Right renal cortex interstitium (tissue), 3 donors: ENCODE measurements at regions not wholly inside any gene's neighbourhood (a gene's known extent, or its start where the extent isn't known, plus 50 kb on each side); places are given as distances from the start of the nearest gene placed in this dataset.

Source experiments
- DNase-seq, 3 donors: peaks; one replicate each; pipeline ENCODE4 v3.0.0-alpha.2; 2013; ENCODE audit warnings: low read depth in 3 of 3, low spot score in 2 of 3

DNA sequence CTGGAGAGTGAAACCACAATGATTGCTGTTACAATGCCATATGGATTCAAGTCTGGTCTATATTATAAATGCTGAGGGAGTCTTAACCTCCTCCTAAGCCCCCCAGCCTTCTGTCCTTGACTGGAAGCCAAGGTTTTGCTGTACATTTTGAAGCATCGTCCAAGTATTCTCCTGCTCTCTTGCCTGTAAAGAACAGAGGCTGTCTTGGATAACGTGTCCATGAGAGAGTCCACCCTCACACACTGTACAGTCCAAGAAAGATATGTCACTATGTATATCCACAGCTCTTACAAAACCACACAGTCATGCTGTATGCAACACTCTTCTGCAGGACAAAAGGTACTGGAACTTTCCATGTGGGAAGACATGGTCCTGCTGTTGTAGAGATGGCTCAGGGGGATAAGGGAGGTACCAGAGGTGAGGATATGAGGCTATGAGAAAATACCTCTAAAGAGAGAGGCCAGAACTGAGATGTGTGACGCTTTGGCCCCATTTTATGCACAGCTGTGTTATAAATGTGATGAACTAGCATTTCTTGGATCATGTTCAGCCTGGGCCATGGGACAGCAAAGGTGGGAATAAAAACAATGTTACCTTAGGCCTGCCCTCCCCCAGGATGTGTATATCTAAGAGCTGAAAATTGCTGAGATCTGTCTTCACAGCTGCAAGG lies 678.6 kb downstream of the IQCM start:
- DNase-seq = no peak

DNA sequence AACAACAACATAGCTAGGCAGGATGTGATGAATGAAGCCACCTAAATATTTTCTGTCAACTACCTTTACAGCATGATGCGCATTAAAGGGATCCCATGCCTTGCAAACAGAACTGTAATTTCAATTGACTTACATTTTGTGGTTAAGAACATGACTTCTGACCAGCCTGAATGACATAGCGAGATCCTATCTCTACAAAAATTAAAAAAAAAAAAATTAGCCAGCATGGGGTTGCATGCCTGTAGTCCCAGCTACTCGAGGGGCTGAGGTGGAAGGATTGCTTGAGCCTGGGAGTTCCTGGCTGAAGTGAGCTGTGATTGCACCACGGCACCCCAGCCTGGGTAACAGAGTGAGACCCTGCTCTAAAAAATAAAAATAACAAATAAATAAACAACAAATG lies 680.6 kb downstream of the IQCM start:
- DNase-seq = no peak

DNA sequence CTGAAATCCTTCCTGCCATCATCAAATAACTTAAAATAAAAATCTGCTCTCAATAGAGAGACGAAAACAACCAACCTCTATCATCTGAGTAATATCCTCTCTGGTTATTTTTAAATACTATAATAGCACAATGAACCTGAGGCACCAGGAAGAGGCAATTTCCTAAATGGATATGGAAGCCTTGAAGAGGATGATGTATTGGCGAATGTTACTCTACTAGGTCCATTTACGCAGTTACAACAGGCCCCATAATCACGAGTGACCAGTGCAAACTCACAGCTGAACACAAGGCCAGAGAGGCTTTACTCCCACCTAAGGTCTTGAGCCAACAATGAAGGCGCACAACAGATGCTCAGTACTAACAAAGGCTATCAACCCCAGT lies 678.8 kb upstream of the NR3C2 start:
- DNase-seq = no peak

DNA sequence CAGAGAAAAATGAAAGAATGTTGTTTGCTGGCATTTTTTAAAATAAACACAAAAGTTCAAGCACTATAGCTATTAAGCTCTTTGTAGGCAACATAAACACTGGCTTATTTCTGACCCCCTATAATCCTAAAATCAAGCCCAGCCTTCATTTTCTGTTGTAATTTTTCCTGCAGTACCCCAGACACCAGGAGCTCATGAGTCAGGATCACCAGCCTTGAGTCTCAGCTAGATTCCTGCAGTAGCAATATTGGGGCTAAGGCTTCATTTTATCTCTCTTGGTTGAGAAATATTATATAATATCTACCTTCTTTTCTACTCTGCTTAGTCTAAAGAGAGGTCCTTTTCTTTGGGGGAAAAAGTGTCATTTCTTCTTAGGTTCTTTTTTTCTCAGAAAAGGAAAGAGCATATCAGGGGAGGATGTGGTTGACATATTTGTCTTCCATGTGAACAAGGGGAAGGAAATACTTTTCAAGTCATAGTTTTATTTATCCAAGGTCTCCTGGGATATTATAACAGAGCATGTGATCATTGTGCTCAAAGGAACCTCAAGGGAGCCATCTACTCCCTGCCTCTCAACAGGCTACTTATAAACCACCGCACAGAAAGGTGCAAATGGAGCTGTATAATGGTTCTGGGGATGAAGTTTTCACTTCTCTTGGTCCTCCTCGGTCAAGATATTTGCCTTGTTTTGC lies 678.3 kb upstream of the NR3C2 start:
- DNase-seq = no peak

DNA sequence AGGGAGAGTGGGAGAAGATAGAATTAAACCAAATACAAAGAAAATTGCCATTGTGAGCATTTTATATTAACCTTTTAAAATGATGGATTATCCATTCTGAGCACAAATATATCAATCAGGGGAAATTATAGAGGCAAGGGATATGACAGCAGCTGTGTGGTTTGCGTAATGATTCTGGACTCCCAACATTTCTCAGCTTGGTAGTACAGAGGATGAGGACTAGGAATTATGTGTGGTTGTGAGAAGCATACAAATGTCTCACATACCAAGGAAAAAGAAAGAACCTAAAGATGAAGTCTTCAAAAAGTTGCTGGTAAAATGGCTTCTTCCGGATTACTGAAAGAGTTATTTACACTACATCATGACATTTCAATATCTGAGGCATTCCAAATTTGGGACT lies 674.6 kb upstream of the NR3C2 start:
- no peak for DNase-seq

DNA sequence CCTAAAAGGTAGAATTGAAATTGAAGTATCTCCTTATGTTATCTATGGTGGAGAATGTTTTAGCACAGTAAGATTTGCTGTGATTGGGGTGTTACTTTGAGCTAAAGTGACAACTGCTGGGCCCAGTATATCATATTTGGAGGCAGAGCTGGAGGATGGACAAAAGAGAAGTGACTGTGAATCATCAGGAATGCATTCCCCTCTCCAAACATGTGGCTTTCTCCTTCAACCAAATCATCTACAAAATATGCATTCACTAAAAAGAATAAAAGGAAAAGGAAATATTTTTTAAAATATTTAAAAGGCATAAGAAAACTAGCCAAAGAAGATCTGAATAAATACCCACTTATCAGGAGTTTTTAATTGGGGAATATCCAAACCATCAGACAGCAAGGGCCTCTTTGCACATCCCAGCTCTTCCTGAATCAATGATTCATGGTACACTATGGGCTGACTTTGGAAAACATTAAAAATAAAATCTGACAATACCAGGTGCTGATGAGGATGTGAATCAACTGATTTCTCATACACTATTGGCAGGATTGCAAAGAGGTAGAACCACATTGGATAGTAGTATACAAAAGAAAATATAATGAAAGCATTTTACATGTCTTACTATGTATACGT lies 671.7 kb upstream of the NR3C2 start:
- no peak for DNase-seq

DNA sequence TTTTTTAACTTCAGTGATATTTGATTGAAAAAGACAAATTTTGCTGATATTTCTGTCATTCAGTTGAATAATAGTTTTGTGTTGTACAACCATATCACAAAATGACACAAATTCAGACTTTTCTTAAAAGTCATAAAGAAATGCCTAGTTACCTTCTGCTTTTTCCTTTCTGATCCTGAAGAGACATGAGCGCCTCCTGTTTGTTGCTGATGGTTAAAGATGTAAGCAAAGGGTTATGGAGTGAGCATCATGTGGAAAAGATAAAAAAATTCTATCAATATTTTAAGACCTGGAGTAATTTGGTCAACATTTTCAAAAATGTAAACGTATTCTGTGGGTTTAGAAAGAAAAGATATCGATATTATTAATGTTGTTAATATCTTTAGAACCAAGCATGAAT lies 669.9 kb upstream of the NR3C2 start:
- no peak for DNase-seq

DNA sequence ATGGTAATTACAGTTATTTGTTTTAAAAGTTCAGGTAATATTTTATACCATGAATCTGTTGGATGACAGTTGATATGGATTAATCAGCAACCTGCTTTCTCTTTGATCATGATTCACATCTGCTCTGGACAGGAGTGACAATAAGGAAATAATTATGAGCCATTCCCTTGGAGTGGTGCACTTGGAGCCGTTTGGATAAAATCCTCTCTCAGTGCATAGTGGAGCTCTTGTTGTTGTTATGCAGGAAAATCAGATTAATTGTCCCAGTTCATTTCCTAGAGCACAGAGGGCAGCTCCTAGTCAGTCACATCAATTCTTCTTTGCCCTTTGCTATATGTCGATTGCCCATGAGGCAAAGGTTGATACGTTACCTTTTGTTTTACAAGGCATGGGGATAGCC lies 668.3 kb upstream of the NR3C2 start:
- no peak for DNase-seq

DNA sequence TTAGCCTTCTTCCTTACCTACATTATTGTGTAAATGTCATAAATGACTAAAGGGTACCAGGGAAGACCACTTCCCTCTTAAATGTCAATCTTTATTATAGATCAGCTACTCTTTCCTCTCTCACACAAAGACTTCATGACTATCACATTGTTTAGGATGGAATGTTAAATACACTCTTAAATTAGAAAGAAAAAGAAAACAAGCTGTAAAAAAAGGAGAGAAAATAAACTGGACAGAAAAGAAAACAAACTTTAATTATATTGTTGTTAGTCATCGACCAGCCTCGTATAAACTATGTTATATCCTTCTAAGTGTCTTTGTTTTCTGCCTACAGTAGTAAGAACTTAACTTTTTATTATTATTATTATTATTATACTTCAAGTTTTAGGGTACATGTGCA lies 666.4 kb upstream of the NR3C2 start:
- no peak for DNase-seq

DNA sequence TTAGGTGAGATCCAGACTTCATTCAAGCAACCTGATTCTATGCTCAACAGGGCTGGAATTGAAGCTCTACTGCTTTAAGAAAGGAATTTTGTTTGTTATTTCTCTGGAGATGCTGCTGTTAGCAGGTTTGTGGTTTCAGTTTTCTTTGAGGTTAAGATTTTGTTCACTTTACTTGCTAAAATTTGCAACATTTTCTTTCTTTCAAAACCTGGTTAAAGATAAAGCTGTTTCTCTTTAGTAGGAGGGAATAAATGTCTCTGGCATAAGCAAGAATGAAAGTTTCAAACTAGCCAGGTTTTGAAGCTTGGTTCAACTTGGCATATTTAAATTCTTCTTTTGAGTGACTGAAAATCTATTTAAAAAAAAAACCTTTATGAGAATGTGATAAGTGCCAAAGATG lies 660.6 kb upstream of the NR3C2 start:
- no peak for DNase-seq

DNA sequence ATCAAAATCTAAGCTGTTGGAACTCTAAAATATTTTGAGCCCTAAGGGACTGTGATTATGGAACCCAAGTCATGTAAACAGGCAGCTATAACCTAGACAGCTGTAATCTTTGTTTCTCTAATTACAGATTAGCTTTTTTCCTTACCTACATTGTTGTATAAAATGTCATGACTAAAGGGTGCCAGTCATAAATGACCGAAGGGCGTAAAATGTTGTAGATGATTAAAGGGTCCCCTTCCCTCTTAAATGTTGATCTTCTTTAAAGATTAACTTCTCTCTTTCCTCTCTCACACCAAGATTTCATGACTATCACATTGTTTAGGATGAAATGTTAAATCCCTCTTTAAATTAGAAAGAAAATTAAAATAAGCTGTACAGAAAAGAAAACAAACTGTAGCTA lies 659.4 kb upstream of the NR3C2 start:
- DNase-seq = no peak

DNA sequence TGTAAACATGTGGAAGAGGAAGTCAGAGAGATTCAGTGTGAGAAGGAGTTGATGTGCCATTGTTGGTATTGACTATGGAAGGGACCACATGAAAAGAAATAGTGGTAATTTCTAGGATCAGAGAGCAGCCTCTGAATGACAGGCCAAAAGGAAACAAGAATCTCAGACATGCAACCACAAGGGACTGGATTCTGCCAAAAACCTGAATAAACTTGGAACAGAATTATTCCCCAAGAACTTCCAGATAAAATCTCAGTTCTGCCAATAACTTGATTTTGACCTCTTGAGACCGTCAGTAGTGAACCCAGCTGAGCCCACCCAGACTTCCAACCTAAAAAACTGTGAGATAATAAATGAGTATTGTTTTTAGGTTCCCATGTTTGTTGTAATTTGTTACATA lies 653.6 kb upstream of the NR3C2 start:
- DNase-seq = no peak

DNA sequence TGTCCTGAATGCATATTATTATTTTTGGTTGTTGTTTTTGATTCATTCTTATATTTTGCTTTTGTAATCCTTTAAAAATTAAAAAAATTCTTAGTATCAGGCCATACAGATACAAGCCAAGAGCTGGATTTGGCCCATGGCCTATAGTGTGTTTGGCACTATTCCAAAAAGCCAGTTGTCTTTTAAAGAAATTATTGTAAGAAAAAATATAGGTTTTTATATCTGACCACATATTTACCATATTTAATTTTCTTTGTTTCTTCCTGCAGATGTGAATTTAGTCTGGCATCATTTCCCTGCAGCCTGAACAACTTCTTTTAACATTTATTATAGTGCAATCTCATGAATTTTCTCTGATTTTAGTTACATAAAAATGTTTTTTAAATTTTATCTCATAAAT lies 652.8 kb upstream of the NR3C2 start:
- no peak for DNase-seq

DNA sequence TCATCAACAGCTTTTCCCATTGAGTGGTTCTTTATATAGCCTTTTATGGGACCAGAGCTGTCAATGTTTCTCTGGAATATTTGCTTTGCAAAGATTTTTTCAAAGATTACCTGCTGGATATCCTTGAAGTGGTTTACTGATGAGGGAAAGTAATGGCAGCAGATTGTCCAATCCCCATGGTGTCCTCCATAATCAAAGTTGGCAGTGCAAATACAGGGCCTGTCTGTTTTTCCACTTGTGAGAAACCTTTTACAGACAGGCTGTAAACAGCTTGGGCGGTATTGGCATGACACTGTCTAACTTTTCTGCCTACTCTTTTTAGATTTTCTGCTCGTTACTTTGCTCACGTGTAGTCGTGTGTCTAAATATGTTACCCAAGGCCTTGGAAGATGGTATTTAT lies 641.9 kb upstream of the NR3C2 start:
- no peak for DNase-seq

DNA sequence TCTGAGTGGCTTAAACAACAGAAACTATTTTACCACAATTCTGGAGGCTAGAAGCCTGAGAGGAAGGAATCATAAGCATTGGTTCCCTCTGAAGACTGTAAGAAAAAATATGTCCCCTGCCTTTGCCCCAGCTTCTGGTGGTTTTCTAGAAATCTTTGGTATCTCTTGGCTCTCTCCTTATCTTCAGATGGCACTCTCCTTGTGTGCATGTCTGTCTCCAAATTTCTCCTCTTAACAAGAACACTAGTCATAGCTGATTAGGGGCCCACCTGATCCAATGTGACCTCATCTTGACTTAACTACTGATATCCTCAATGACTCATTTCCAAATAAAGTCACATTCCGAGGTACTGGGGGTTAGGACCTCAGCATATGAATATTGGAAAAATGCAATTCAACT lies 635.0 kb upstream of the NR3C2 start:
- DNase-seq = no peak

DNA sequence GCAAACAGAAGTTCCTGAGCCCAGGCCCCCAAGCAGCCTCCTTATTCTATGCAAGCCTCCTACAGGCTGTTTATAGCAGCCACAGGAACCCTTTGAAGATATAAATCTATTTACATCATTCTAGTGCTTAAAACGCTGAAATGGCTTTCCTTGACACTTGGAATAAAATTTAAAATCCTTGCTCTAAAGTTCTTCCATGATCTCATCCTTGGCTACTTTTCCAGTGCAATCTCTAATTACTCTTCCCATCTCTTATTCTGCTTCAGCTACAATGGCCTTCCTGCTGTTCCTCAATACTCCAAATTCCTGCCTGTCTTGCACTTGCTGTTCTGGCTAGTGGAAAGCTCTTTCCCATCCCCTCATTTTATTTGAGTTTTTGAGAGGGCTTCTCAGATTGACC lies 634.2 kb upstream of the NR3C2 start:
- DNase-seq = no peak

DNA sequence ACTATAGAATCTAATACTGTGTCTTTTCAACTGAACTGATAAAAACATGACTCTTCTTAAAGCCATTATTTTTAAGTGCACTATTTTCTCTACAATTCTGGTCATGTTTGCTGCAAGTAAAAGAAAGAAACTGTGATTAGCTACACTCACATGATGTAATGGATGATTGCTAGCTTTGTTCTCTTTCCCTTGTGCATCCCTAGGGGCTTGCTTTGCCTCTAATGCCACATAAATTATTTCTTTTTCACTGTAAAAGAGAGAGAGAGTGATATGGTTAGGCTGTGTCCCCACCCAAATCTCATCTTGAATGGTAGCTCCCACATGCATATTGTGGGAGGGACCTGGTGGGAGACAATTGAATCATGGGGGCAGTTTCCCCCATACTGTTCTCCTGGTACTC lies 630.2 kb upstream of the NR3C2 start:
- DNase-seq = no peak

DNA sequence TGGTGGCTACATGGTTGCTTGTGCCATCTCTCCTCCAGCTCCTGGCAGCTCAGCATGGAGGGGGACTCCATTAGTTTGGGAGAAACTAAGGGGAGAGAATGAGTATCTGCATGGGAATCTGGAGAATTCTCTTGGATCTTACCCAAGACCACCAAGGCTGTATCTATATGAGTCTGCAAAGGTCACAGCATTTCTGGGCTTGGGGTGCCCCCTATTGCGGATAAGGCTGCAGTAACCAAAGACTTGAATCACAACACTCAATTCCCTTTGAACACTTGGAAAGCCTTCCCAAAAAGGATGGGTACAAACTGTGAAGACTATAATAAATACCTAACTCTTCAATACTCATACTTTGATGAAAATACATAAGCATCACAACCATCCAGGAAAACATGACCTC lies 623.5 kb upstream of the NR3C2 start:
- no peak for DNase-seq

DNA sequence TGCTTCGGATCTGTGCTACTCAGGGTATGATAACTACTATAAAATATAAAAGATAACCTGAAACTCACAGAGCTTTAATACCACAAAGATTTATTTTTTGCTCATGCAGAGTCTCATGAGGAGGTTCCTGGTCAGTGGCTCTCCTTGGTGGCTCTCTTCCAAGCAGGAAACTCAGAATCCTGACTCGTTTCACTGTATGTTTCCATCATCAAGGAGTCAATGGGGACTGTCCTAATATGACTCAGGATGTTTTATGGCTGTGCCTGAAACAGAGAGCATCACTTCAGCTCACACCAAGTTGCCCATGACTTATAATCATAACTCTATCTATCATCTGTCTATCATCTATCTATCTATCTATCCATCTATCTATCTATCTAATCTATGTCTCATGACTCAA lies 620.8 kb upstream of the NR3C2 start:
- no peak for DNase-seq

DNA sequence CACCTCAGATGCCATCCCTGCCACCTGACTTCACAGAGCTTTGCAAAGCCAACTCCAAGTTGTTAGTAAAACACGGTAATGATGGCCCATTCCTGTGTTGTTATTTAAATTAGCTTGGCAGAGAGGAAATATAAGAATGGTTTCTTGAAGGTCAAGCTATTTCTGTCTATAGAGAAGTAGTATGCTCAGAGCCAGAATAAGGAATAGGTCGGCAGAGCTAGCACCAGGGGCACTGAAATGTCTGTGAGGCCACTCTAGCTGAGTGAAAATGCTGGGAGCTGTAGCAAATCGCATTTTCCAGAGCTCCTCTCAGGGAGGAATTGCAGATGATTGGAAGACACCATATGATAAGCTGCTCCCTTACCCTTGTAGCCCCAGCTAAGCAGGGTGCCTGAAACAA lies 615.4 kb upstream of the NR3C2 start:
- no peak for DNase-seq

DNA sequence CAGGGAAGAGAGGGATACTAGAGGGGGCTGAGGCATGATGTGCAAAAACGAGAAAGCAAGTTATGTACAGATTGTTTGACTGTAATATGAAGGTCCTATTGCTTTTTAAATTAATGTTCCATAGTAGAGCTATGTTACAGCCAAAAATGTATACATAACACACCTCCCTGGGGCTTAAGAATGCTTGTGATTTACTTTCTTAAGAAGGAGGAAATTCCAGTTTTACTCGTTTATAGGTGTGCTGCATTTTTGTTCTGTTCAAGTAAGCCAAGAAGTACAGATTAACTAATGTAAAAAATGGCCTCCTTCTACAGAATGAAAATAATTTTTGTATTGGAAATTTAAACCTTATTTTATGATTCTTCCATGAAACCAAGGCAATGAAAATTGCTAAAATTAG lies 614.4 kb upstream of the NR3C2 start:
- peak in 1 of 3 donors; percentile 10 for DNase-seq

DNA sequence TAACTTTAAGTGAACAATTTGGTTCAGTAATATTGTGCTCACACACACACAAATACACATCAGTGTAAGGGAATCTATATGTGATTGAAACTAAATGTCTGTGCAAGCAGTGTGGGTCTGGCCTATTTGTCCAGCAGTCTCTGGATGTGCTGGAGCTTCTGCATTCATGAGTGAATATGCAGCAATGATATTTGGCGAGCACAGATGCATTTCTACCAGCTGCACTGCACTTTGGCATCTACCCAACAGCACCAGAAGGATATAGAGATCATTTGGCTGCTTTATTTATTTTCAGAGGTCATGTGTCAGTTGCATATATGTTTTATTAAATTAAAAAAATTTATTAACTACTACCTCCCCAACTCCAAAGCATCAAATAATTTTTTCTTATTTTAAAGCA lies 613.4 kb upstream of the NR3C2 start:
- DNase-seq = no peak

DNA sequence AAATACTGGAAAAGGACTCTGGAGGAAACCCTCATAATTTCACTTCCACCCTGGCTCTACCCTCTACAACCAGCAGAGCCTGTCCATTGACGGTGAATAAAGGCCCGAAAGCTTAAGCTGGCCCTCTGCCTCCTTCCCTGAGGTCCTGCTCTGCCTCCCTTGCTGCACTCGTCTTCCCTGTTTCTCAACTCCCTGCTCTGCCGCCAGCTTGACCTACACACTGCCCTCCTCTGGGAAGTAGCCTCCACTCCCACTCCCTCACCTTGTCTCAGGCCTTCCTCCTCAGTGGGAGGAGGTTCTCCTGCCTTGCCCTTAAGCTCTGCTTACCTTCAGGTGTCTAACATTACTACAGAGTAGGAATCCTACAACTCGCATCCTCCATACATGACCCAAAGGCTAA lies 608.6 kb upstream of the NR3C2 start:
- no peak for DNase-seq
